ENCODE measurements at regions not wholly inside any gene's neighbourhood (a gene's known extent, or its start where the extent isn't known, plus 50 kb on each side); places are given as distances from the start of the nearest gene placed in this dataset.

GRCh38 chr11:103651341-103651998 lies 385.0 kb upstream of the DDI1 start:
- Histone ChIP-seq H3K27ac (no peak overlapping the region), H3K4me3 (no peak overlapping the region)

- H3K4me3 ChIP-seq, result no peak overlapping the region
- H3K27ac ChIP-seq, result no peak overlapping the region
These were observed 384.4 kb upstream of the DDI1 start for GRCh38 chr11:103652013-103652412.

DNA sequence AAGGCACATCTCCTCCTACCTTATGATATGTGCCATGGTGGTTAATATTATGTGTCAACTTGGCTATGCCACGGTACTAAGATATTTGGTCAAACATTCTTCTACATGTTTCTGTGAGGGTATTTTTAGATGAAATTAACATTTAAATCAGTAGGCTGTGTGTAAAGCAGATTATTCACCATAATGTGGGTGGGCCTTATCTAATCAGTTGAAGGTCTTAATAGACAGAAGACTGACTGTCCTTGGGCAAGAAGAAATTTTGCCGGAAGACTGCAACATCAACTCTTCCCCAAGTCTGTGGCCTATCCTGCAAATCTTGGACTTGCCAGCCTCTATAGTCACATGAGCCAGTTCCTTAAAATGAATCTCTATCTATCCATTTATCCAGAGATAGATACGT lies 380.1 kb upstream of the DDI1 start:
- H3K4me3 ChIP-seq, result no peak overlapping the region

DNA sequence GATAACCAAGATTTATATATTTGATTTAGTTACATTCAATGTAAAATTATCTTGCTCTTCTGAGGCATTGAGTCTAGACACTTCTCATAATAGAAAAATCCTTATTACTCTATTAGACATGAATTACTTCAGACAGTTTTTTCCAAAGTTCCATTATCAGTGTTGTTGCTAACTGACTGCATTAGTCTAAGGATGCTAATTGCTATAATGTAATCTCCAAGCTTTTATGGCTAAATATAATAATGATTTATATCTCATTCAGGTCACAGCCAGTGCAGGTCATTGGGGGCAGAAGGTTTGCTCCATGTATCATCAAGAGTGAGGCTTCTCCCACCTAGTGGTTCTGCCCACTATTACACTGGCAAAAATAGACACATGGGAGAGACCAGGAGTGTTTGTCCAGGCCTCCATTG lies 377.2 kb upstream of the DDI1 start:
- H3K4me3 ChIP-seq, result no peak overlapping the region
- H3K27ac ChIP-seq, result no peak overlapping the region

More for the DNA sequence above, 380.1 kb upstream of the DDI1 start:
- no peak overlapping the region for H3K27ac ChIP-seq

GRCh38 chr11:103659743-103660142 lies 376.7 kb upstream of the DDI1 start:
- no peak overlapping the region for H3K27ac ChIP-seq
- H3K4me3 ChIP-seq, result no peak overlapping the region

GRCh38 chr11:103661185-103661584 lies 375.3 kb upstream of the DDI1 start:
- H3K27ac ChIP-seq, result no peak overlapping the region
- H3K4me3 ChIP-seq, result no peak overlapping the region

DNA sequence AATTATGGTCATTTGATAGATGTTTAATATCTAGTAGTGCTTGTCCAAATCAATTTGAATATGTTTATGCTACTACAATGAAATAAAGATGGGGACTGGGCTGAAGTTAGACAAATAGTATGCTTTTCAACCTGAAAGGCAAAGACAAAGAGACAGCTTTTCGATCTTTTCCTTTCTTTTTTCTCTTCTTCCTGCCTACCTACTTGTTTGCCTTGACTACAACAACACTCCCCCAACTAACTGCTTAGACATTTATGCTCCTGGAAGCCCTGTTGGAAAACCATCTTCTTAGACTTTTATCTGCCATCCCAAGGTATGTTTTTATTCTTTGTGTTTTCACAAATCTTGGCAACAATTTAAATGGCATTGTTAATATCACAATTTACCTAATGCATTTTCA lies 374.4 kb upstream of the DDI1 start:
- Histone ChIP-seq H3K4me3 (no peak overlapping the region), H3K27ac (no peak overlapping the region)

DNA sequence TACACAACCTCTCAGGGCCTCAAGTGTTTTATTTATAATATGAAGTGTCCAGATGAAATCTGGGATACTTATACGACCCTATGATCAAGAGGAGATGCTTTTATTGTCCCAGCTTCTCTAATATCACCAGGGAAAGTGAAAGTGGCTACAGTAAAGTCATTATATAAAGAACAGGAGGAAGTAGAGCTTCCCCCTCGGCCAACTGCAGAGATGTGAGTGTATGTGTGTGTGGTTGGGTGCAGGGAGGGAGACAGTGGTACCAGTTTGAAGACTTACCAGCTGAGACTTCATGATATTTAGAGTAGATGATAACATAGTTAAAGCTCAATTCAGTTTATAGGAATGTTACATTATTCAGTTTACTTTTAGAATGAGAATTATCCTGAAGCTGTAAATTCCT lies 373.6 kb upstream of the DDI1 start:
- no peak overlapping the region for H3K4me3 ChIP-seq
- no peak overlapping the region for H3K27ac ChIP-seq

DNA sequence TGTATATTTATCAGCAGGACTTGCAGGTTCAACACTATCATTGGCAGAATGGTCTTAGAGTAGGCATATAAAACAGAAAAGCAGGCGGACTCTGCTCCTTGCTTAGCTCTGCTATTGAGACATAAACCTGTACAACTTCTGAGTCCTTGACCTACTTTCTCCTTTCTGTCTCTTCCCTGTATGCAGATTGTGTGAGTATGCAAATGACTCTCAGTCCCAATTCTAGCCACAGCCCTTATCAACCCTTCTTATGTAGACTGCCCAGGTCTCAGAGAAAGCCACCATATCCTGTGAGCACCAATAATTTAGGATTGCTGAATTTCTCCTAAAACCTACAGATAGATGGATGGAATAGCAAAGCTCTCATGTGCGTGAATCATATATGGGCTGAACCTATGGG lies 367.6 kb upstream of the DDI1 start:
- no peak overlapping the region for H3K4me3 ChIP-seq
- H3K27ac ChIP-seq, result no peak overlapping the region

- Histone ChIP-seq H3K27ac (no peak overlapping the region), H3K4me3 (no peak overlapping the region)
These were observed 365.2 kb upstream of the DDI1 start for GRCh38 chr11:103671143-103671651.

- Histone ChIP-seq H3K27ac (no peak overlapping the region), H3K4me3 (no peak overlapping the region)
These were observed 362.7 kb upstream of the DDI1 start for GRCh38 chr11:103673773-103674172.

DNA sequence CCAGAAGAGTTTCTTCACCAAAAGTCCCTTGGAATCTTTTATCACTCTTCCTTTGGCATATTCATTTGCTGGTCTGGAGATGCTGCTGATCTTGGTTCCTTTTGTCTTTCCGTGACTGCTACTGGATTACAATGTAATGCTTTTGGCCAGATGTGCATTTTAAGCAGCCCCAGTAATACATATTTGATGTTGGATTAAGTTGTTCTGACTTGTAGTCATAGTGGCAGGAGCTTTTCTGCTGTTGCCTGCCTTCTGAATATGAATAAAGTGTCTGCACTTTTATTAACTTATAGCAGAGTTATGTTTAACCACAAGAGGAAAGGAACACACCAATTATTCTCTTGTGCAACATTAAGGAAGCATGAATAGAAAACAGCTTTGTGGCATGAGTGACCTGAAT lies 360.0 kb upstream of the DDI1 start:
- no peak overlapping the region for H3K4me3 ChIP-seq
- no peak overlapping the region for H3K27ac ChIP-seq

DNA sequence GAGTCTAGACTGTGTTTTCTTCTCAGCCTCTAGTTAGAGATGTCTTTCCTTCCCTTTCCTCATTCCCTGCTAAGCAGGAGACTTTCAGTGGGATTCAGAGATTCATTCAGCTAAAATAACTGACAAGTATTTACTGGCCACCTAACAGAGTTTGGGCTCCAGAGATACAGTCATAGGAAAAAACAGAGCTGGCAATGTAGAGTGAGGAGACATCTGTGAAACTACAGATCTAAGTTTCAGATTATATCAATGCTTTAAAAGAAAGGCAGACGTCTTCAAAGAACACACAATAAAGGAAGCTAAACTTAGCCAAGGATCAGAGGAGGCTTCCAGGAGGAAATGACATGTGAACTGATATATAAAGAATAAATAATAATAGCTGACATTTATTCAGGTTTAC lies 355.6 kb upstream of the DDI1 start:
- H3K4me3 ChIP-seq, result no peak overlapping the region
- no peak overlapping the region for H3K27ac ChIP-seq

DNA sequence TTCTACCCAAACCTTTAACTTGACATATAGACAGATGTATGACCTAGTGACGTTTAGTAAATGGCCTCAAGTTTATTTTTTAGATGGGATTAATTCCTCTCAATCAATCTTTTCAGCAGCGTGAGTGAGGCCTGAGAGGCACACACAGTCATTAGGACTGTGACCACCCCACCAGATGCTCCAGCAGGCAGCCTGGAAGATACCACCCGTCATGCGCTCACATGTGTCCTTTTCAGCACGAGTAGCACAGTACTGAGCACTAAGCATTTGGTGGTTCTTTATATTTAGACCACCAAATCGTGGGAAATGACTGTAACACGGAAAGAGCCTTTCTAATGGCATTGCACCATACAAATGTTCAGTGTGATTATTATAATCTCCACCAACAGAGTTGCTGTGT lies 354.6 kb upstream of the DDI1 start:
- Histone ChIP-seq H3K27ac (no peak overlapping the region), H3K4me3 (no peak overlapping the region)

GRCh38 chr11:103682318-103683184 lies 353.9 kb upstream of the DDI1 start:
- Histone ChIP-seq H3K4me3 (no peak overlapping the region), H3K27ac (peak overlapping the region in 1 of 21 experiments; percentile 7)

- Histone ChIP-seq H3K27ac (peak overlapping the region in 1 of 21 experiments; percentile 7), H3K4me3 (no peak overlapping the region)
These were observed 352.9 kb upstream of the DDI1 start for GRCh38 chr11:103683576-103683975.

- Histone ChIP-seq H3K27ac (no peak overlapping the region), H3K4me3 (no peak overlapping the region)
These were observed 347.5 kb upstream of the DDI1 start for GRCh38 chr11:103688924-103689323.

GRCh38 chr11:103690356-103690755 lies 346.1 kb upstream of the DDI1 start:
- Histone ChIP-seq H3K4me3 (no peak overlapping the region), H3K27ac (no peak overlapping the region)

DNA sequence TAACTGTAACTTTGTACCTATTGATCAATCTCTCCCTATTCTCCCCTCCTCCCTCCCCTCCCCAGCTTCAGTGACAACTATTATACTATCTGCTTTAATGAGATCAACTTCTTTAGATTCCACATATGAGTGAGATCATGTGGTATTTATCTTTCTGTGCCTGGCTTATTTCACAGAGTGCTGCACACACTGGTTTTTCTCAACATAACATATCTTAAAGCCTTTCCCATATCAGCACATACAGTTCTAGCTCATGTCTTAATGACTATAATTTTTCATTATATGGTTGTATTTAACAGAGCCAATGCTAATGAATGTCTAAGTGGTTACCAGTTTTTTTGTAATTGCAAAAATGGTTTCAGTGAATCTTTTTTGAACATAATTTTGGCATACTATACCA lies 340.3 kb upstream of the DDI1 start:
- H3K4me3 ChIP-seq, result no peak overlapping the region
- no peak overlapping the region for H3K27ac ChIP-seq

DNA sequence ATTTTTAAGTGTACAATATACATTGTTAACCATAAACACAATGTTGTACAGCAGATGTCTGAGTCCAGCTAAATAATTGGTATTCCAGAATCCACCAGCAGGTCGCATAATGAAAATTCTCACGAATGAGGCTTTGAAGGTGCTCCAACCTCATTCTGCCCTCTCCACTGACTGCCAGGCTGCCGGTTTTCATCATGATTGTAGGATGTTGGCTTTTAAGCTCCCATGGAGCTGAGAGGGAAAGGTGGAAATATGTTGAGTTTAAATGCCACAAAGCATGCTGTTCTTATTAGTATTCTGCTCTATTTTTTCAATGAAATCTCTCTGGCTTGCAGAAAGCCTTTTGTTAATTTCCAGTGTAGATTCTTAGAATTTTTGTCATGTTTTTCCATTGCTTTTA lies 337.2 kb upstream of the DDI1 start:
- no peak overlapping the region for H3K27ac ChIP-seq
- no peak overlapping the region for H3K4me3 ChIP-seq

DNA sequence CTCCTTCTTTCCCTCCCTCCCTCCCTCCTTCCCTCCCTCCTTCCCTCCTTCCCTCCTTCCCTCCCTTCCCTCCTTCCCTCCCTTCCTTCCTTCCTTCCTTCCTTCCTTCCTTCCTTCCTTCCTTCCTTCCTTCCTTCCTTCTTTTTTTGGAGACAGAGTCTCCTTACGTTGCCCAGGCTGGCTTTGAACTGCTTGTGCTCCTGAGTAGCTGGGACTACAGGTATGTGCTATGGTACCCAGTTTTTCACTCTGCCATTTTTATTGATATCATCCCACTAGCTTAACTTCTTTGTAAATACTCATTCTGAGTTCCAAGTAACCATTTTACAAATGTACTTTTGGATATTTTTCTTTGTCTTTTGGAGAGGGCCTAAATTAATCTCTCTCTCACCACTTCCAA lies 336.8 kb upstream of the DDI1 start:
- Histone ChIP-seq H3K4me3 (no peak overlapping the region), H3K27ac (peak overlapping the region in 1 of 21 experiments; percentile 27)

Data from skin epidermis (tissue), 12 donors.